ENCODE measurements at regions not wholly inside any gene's neighbourhood (a gene's known extent, or its start where the extent isn't known, plus 50 kb on each side); places are given as distances from the start of the nearest gene placed in this dataset.
"Not testable (repeated sequence)": the region's sequence is repeated elsewhere in the genome, so short reads cannot be mapped to it uniquely, and the experiment has no call there.

- no peak for TF ChIP-seq CTCF (IDR thresholded peaks at IDR 0.05; ENCODE audit: low read depth, low read length)
- DNase-seq (ENCODE audit: low read depth in 2 of 2), result no peak
- H3K4me3 ChIP-seq (replicated peaks in 1 of 2; ENCODE audit: low read depth in 2 of 2, low read length in 2 of 2), result no peak overlapping the region
Observed at GRCh38 chrY:16502733-16503214, 1377.2 kb downstream of the CDY2B start.

- no peak overlapping the region for H3K4me3 ChIP-seq (replicated peaks in 1 of 2; ENCODE audit: low read depth in 2 of 2, low read length in 2 of 2)
- no peak for DNase-seq (ENCODE audit: low read depth in 2 of 2)
- no peak for TF ChIP-seq CTCF (IDR thresholded peaks at IDR 0.05; ENCODE audit: low read depth, low read length)
Observed at GRCh38 chrY:16490706-16491105, 1389.3 kb downstream of the CDY2B start.

GRCh38 chrY:16486696-16487215 lies 1393.3 kb downstream of the CDY2B start:
- H3K4me3 ChIP-seq (replicated peaks in 1 of 2; ENCODE audit: low read depth in 2 of 2, low read length in 2 of 2), result no peak overlapping the region
- DNase-seq (ENCODE audit: low read depth in 2 of 2), result peak; percentile 0 to 31
- no peak for TF ChIP-seq CTCF (IDR thresholded peaks at IDR 0.05; ENCODE audit: low read depth, low read length)

- TF ChIP-seq CTCF (IDR thresholded peaks at IDR 0.05; ENCODE audit: low read depth, low read length), result no peak
- no peak overlapping the region for H3K4me3 ChIP-seq (replicated peaks in 1 of 2; ENCODE audit: low read depth in 2 of 2, low read length in 2 of 2)
- no peak for DNase-seq (ENCODE audit: low read depth in 2 of 2)
Observed at GRCh38 chrY:16480031-16480430, 1400.0 kb downstream of the CDY2B start.

GRCh38 chrY:16474053-16474452 lies 1406.0 kb downstream of the CDY2B start:
- H3K4me3 ChIP-seq (replicated peaks in 1 of 2; ENCODE audit: low read depth in 2 of 2, low read length in 2 of 2), result no peak overlapping the region
- TF ChIP-seq CTCF (IDR thresholded peaks at IDR 0.05; ENCODE audit: low read depth, low read length), result no peak
- DNase-seq (ENCODE audit: low read depth in 2 of 2), result no peak

- DNase-seq (ENCODE audit: low read depth in 2 of 2), result no peak
- TF ChIP-seq CTCF (IDR thresholded peaks at IDR 0.05; ENCODE audit: low read depth, low read length), result no peak
Observed at GRCh38 chrY:16454799-16455198, 1425.2 kb downstream of the CDY2B start.

GRCh38 chrY:16446152-16446551 lies 1433.9 kb downstream of the CDY2B start:
- DNase-seq (ENCODE audit: low read depth in 2 of 2), result no peak
- no peak for TF ChIP-seq CTCF (IDR thresholded peaks at IDR 0.05; ENCODE audit: low read depth, low read length)
- H3K4me3 ChIP-seq (replicated peaks in 1 of 2; ENCODE audit: low read depth in 2 of 2, low read length in 2 of 2), result no peak overlapping the region

More at GRCh38 chrY:16454799-16455198, 1425.2 kb downstream of the CDY2B start:
- no peak overlapping the region for H3K4me3 ChIP-seq (replicated peaks in 1 of 2; ENCODE audit: low read depth in 2 of 2, low read length in 2 of 2)

- not testable (repeated sequence) for H3K4me3 ChIP-seq (replicated peaks in 1 of 2; ENCODE audit: low read depth in 2 of 2, low read length in 2 of 2); DNase-seq (ENCODE audit: low read depth in 2 of 2)
Observed at GRCh38 chrY:16409206-16409923, 1470.7 kb downstream of the CDY2B start.

- H3K4me3 ChIP-seq (replicated peaks in 1 of 2; ENCODE audit: low read depth in 2 of 2, low read length in 2 of 2); DNase-seq (ENCODE audit: low read depth in 2 of 2): not testable (repeated sequence)
Observed at GRCh38 chrY:16379458-16379857, 1500.6 kb downstream of the CDY2B start.

- not testable (repeated sequence) for DNase-seq (ENCODE audit: low read depth in 2 of 2); H3K4me3 ChIP-seq (replicated peaks in 1 of 2; ENCODE audit: low read depth in 2 of 2, low read length in 2 of 2)
Observed at GRCh38 chrY:16341592-16341991, 1538.4 kb downstream of the CDY2B start.
